GM23248 (cell line): ENCODE measurements at regions not wholly inside any gene's neighbourhood (a gene's known extent, or its start where the extent isn't known, plus 50 kb on each side); places are given as distances from the start of the nearest gene placed in this dataset.
"Not testable (repeated sequence)": the region's sequence is repeated elsewhere in the genome, so short reads cannot be mapped to it uniquely, and the experiment has no call there.

Source experiments
- DNase-seq: peaks from one replicate; pipeline ENCODE4 v3.0.0-alpha.2; 2015
- H2AFZ ChIP-seq: fragments of 200-600 bp; sonication (generic); 2 replicates; pipeline ENCODE4 v1.6.1; 2016; ENCODE audit warnings: antibody characterized with exemption
- H3F3A ChIP-seq: fragments of 200-600 bp; sonication (generic); 2 replicates; pipeline ENCODE4 v1.6.1; 2016; ENCODE audit warnings: mild to moderate bottlenecking, antibody characterized with exemption, mixed run types; ENCODE audit not compliant: insufficient read depth
- H3K27ac ChIP-seq: fragments of 200-600 bp; sonication (generic); 2 replicates; pipeline ENCODE4 v1.5.1; 2016; ENCODE audit warnings: mild to moderate bottlenecking
- H3K27me3 ChIP-seq: fragments of 200-600 bp; sonication (generic); replicated peaks from 2 replicates; pipeline ENCODE4 v1.6.1; 2016; ENCODE audit warnings: mild to moderate bottlenecking; ENCODE audit not compliant: insufficient read depth
- H3K36me3 ChIP-seq: fragments of 200-600 bp; sonication (generic); 2 replicates; pipeline ENCODE4 v1.6.1; 2016; ENCODE audit warnings: low read depth, mild to moderate bottlenecking
- H3K4me1 ChIP-seq: fragments of 200-600 bp; sonication (generic); 2 replicates; pipeline ENCODE4 v1.6.1; 2016; ENCODE audit warnings: mild to moderate bottlenecking; ENCODE audit not compliant: insufficient read depth
- H3K4me2 ChIP-seq: fragments of 200-600 bp; sonication (generic); one replicate; pipeline ENCODE4 v1.6.1; 2016; ENCODE audit warnings: mild to moderate bottlenecking; ENCODE audit not compliant: unreplicated experiment
- H3K4me3 ChIP-seq: fragments of 200-600 bp; sonication (generic); 2 replicates; pipeline ENCODE4 v1.5.1; 2016; ENCODE audit warnings: mild to moderate bottlenecking
- H3K79me2 ChIP-seq: fragments of 200-600 bp; sonication (generic); 2 replicates; pipeline ENCODE4 v1.6.1; 2016; ENCODE audit warnings: mild to moderate bottlenecking; ENCODE audit not compliant: insufficient read depth
- H3K9ac ChIP-seq: fragments of 200-600 bp; sonication (generic); 2 replicates; pipeline ENCODE4 v1.6.1; 2016; ENCODE audit warnings: mild to moderate bottlenecking
- H3K9me2 ChIP-seq: fragments of 200-600 bp; sonication (generic); 2 replicates; pipeline ENCODE4 v1.6.1; 2016; ENCODE audit warnings: mixed run types, mild to moderate bottlenecking, moderate library complexity; ENCODE audit not compliant: insufficient read depth
- H3K9me3 ChIP-seq: fragments of 200-600 bp; sonication (generic); one replicate; pipeline ENCODE4 v1.6.1; 2017; ENCODE audit warnings: low read depth
- H4K20me1 ChIP-seq: fragments of 200-600 bp; sonication (generic); 2 replicates; pipeline ENCODE4 v1.6.0; 2016; ENCODE audit not compliant: insufficient read depth
- EZH2 ChIP-seq: fragments of 200-600 bp; sonication (generic); IDR thresholded peaks from 2 replicates; pipeline ENCODE4 v1.6.1; 2018; ENCODE audit warnings: antibody characterized with exemption, mild to moderate bottlenecking; ENCODE audit not compliant: insufficient read depth, poor library complexity, severe bottlenecking
- EZH2phosphoT487 ChIP-seq: fragments of 200-600 bp; sonication (generic); IDR thresholded peaks from 2 replicates; pipeline ENCODE4 v1.6.1; 2018; ENCODE audit warnings: antibody characterized with exemption, moderate library complexity, mild to moderate bottlenecking, low read depth; ENCODE audit not compliant: insufficient read depth
- WGBS, 2 experiments: methylation state at CpG; one replicate each; pipeline ENCODE4 v1.1.6; 2015 to 2017; ENCODE audit warnings: low lambda C conversion rate in 2 of 2, low coverage in 1 of 2; ENCODE audit errors: missing lambda C conversion rate in 2 of 2; 5-methylcytosine and 5-hydroxymethylcytosine counted together
- in situ Hi-C: fragments of 300-500 bp; cut with MboI; formaldehyde crosslinking; loops from 2 replicates; pipeline ENCODE4 v1.15.0; 2020

GRCh38 chr5:125668884-125669283, 754.3 kb upstream of the GRAMD2B start:
- H3K9ac ChIP-seq = no peak overlapping the region

GRCh38 chr5:125673359-125673950, 749.8 kb upstream of the GRAMD2B start:
- Histone ChIP-seq H3K4me3 (no peak overlapping the region), H4K20me1 (no peaks in the 10 kb centered on the region), H3K36me3 (no peaks in the 10 kb centered on the region), H3K9me2 (no peaks in the 10 kb centered on the region), H2AFZ (no peak overlapping the region), H3K27ac (no peak overlapping the region), H3K9ac (no peak overlapping the region), H3K9me3 (no peaks in the 10 kb centered on the region), H3K4me1 (no peaks in the 10 kb centered on the region), H3K79me2 (no peaks in the 10 kb centered on the region), H3K4me2 (no peak overlapping the region), H3F3A (no peaks in the 10 kb centered on the region), H3K27me3 (no peaks in the 10 kb centered on the region)
- WGBS, 2 experiments = 54 to 58% methylated on average over 4 of the region's 4 CpGs
- TF ChIP-seq EZH2phosphoT487 (no peak), EZH2 (no peak)
- DNase-seq = no peak
- in situ Hi-C loops = no loop called here

More at GRCh38 chr5:125668884-125669283, 754.3 kb upstream of the GRAMD2B start:
- no peaks in the 10 kb centered on the region for H3F3A ChIP-seq
- in situ Hi-C loops = no loop called here
- H3K36me3 ChIP-seq = no peaks in the 10 kb centered on the region
- no peaks in the 10 kb centered on the region for H3K9me2 ChIP-seq
- H3K4me2 ChIP-seq = no peak overlapping the region
- H3K27me3 ChIP-seq = peaks cover 7% of the 10 kb centered on the region; the same call in 1 of the 2 replicates
- H3K4me1 ChIP-seq = no peaks in the 10 kb centered on the region
- H2AFZ ChIP-seq = no peak overlapping the region
- DNase-seq = no peak
- H3K9me3 ChIP-seq = no peaks in the 10 kb centered on the region
- no peaks in the 10 kb centered on the region for H4K20me1 ChIP-seq
- no peak overlapping the region for H3K4me3 ChIP-seq
- TF ChIP-seq EZH2phosphoT487 = no peak
- no peak for TF ChIP-seq EZH2
- H3K79me2 ChIP-seq = no peaks in the 10 kb centered on the region
- no peak overlapping the region for H3K27ac ChIP-seq

GRCh38 chr5:125679522-125679921, 743.7 kb upstream of the GRAMD2B start:
- TF ChIP-seq EZH2 (no peak), EZH2phosphoT487 (no peak)
- Histone ChIP-seq H3K4me3 (no peak overlapping the region), H3K9me2 (no peaks in the 10 kb centered on the region), H4K20me1 (no peaks in the 10 kb centered on the region), H3K9me3 (no peaks in the 10 kb centered on the region), H3K79me2 (no peaks in the 10 kb centered on the region), H2AFZ (no peak overlapping the region), H3K4me2 (no peak overlapping the region), H3K4me1 (no peaks in the 10 kb centered on the region), H3K9ac (no peak overlapping the region), H3K27ac (no peak overlapping the region), H3F3A (no peaks in the 10 kb centered on the region), H3K36me3 (no peaks in the 10 kb centered on the region), H3K27me3 (no peaks in the 10 kb centered on the region)
- in situ Hi-C loops = no loop called here
- WGBS, 2 experiments = 83 to 87% methylated on average over 1 of the region's 1 CpG
- DNase-seq = no peak

DNA sequence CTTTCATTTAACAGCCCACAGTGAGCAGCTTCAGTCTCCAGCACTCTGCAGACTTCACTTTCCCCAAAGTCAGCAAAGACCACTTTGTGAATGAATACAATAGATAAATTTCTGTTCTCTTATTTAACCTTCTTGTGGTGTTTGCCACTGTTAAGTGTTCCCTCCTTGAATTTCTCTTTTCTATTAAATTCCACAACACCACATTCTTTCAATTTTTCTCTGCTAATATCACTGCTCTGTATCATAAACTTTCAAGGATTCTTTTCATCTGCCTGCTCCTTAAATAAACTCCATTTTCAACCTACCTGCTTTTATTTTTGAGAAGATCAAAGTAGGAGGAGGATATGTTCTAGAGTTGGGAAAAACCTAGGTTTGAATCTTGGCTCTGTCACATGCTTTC, 739.5 kb upstream of the GRAMD2B start:
- no peak overlapping the region for H3K9ac ChIP-seq
- H3K27me3 ChIP-seq = no peaks in the 10 kb centered on the region
- no peak overlapping the region for H2AFZ ChIP-seq
- H4K20me1 ChIP-seq = no peaks in the 10 kb centered on the region
- H3K4me3 ChIP-seq = no peak overlapping the region
- H3K4me1 ChIP-seq = no peaks in the 10 kb centered on the region
- no peaks in the 10 kb centered on the region for H3K79me2 ChIP-seq
- no peaks in the 10 kb centered on the region for H3K9me3 ChIP-seq
- H3K36me3 ChIP-seq = no peaks in the 10 kb centered on the region
- H3K4me2 ChIP-seq = no peak overlapping the region
- TF ChIP-seq EZH2 = no peak
- no peak for TF ChIP-seq EZH2phosphoT487
- no peaks in the 10 kb centered on the region for H3F3A ChIP-seq
- H3K27ac ChIP-seq = no peak overlapping the region
- DNase-seq = no peak
- no peaks in the 10 kb centered on the region for H3K9me2 ChIP-seq
- in situ Hi-C loops = no loop called here

GRCh38 chr5:125685771-125686170, 737.4 kb upstream of the GRAMD2B start:
- DNase-seq = peak; percentile 6
- in situ Hi-C loops = no loop called here
- no peaks in the 10 kb centered on the region for H3K79me2 ChIP-seq
- no peak overlapping the region for H2AFZ ChIP-seq
- H3K9me2 ChIP-seq = no peaks in the 10 kb centered on the region
- H3K4me1 ChIP-seq = no peaks in the 10 kb centered on the region
- no peak overlapping the region for H3K27ac ChIP-seq
- H3K4me3 ChIP-seq = no peak overlapping the region
- H3K36me3 ChIP-seq = no peaks in the 10 kb centered on the region
- H3K27me3 ChIP-seq = no peaks in the 10 kb centered on the region
- no peaks in the 10 kb centered on the region for H3K9me3 ChIP-seq
- TF ChIP-seq EZH2phosphoT487 = no peak
- no peak for TF ChIP-seq EZH2
- no peak overlapping the region for H3K4me2 ChIP-seq
- no peaks in the 10 kb centered on the region for H4K20me1 ChIP-seq
- no peaks in the 10 kb centered on the region for H3F3A ChIP-seq
- no peak overlapping the region for H3K9ac ChIP-seq

GRCh38 chr5:125691738-125692530, 731.3 kb upstream of the GRAMD2B start:
- in situ Hi-C loops, H3K4me2 ChIP-seq, H3K9me3 ChIP-seq, H4K20me1 ChIP-seq, H3K36me3 ChIP-seq, H3F3A ChIP-seq, H3K4me3 ChIP-seq, H3K79me2 ChIP-seq, H3K9ac ChIP-seq, DNase-seq, H2AFZ ChIP-seq, H3K9me2 ChIP-seq, H3K27ac ChIP-seq, H3K27me3 ChIP-seq: not testable (repeated sequence)
- peaks cover 10% of the 10 kb centered on the region for H3K4me1 ChIP-seq
- 67 to 72% methylated on average over 7 of the region's 7 CpGs for WGBS, 2 experiments
